GM12864 (cell line): ENCODE measurements at regions not wholly inside any gene's neighbourhood (a gene's known extent, or its start where the extent isn't known, plus 50 kb on each side); places are given as distances from the start of the nearest gene placed in this dataset.

Source experiments
- DNase-seq: peaks from one replicate; pipeline ENCODE4 v3.0.0-alpha.2; 2011; ENCODE audit warnings: low read depth
- H3K4me3 ChIP-seq: 2 replicates; pipeline ENCODE4 v1.5.1; 2011; ENCODE audit warnings: mild to moderate bottlenecking, low read depth, low read length, control low read depth
- CTCF ChIP-seq: IDR thresholded peaks from 2 replicates; pipeline ENCODE4 v1.5.1; 2011; ENCODE audit warnings: low read depth, mild to moderate bottlenecking, moderate library complexity, low read length, control low read depth, inconsistent platforms; ENCODE audit errors: missing control alignments

GRCh38 chr1:228969953-228970800, 234.9 kb downstream of the RHOU start:
- H3K4me3 ChIP-seq: no peak overlapping the region

GRCh38 chr1:228972576-228972975, 237.3 kb downstream of the RHOU start:
- no peak overlapping the region for H3K4me3 ChIP-seq
- DNase-seq: no peak
- TF ChIP-seq CTCF: no peak

More at GRCh38 chr1:228969953-228970800, 234.9 kb downstream of the RHOU start:
- TF ChIP-seq CTCF: no peak
- DNase-seq: no peak

- DNase-seq: no peak
Observed at GRCh38 chr1:228974273-228974672, 239.0 kb downstream of the RHOU start.

GRCh38 chr1:228975238-228975907, 240.1 kb downstream of the RHOU start:
- no peak for TF ChIP-seq CTCF
- H3K4me3 ChIP-seq: no peak overlapping the region
- no peak for DNase-seq

More at GRCh38 chr1:228974273-228974672, 239.0 kb downstream of the RHOU start:
- no peak overlapping the region for H3K4me3 ChIP-seq
- no peak for TF ChIP-seq CTCF

- TF ChIP-seq CTCF: no peak
- DNase-seq: no peak
- no peak overlapping the region for H3K4me3 ChIP-seq
Observed at GRCh38 chr1:228976316-228976715, 241.0 kb downstream of the RHOU start.

- no peak overlapping the region for H3K4me3 ChIP-seq
- no peak for DNase-seq
- no peak for TF ChIP-seq CTCF
Observed at GRCh38 chr1:228977307-228977706, 242.0 kb downstream of the RHOU start.
